ENCODE measurements at regions not wholly inside any gene's neighbourhood (a gene's known extent, or its start where the extent isn't known, plus 50 kb on each side); places are given as distances from the start of the nearest gene placed in this dataset.

DNA sequence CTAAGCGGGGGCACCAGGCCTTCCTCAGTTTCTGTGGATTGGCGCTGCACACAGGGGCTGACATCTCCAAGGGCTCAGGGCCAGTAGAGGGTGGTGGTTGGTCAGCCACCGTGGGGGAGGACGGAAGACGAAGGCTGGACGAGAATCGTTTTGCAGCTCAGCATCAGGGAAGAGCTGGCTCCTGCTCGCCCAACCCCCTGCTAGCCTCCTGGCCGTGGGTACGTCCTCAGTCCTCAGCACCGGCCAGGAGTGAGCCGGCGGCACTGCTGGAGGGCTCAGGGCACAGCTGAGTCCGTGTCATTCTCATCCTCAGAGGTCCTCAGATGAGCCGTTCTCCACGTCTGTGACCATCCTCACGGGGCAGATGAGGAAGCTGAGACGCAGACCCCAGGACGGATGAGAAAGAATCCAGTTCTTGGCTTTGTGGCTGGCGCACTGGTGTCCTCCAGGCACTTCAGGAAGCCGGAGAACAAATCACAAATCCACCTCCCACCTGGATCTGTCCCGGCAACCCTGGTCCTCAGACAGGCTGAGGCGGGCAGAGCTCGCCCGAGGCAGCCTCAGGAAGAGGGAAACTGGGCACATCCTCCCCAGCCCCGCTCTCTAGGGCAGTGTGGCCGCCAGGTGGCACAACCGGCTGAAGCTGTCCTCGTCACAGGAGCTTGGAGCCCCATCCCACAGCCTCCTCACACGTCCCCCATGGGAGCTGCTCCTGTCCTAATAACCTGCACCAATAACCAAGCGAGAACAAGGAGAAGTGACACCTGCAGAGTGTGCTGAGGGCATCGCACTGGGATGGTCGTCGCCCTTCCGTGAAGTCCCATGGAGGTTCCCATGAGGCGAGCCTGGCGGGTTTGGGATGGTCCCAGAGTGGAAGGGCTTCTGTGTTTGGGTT is 393.7 kb downstream of the BRD1 start:
- ChIA-PET CTCF (no interaction called here), POLR2A (no interaction called here)
- H3K27me3 ChIP-seq (ENCODE audit: control insufficient read depth, insufficient read depth, low read length): no peaks in the 10 kb centered on the region
- H3K36me3 ChIP-seq (ENCODE audit: control insufficient read depth, insufficient read depth, low read length): no peaks in the 10 kb centered on the region
- no peak for TF ChIP-seq CTCF (IDR thresholded peaks at IDR 0.05; ENCODE audit: insufficient read depth, low read depth, low read length)
- no peak for DNase-seq (ENCODE audit: low read depth)
- no peak overlapping the region for H3K4me3 ChIP-seq (ENCODE audit: low read depth, low read length)

- Histone ChIP-seq H3K36me3 (ENCODE audit: control insufficient read depth, insufficient read depth, low read length) (no peaks in the 10 kb centered on the region), H3K27me3 (ENCODE audit: control insufficient read depth, insufficient read depth, low read length) (no peaks in the 10 kb centered on the region), H3K4me3 (ENCODE audit: low read depth, low read length) (no peak overlapping the region)
- DNase-seq (ENCODE audit: low read depth): no peak
- ChIA-PET POLR2A (no interaction called here), CTCF (no interaction called here)
- TF ChIP-seq CTCF (IDR thresholded peaks at IDR 0.05; ENCODE audit: insufficient read depth, low read depth, low read length): no peak
Observed at GRCh38 chr22:49432897-49433443, 394.7 kb downstream of the BRD1 start.

DNA sequence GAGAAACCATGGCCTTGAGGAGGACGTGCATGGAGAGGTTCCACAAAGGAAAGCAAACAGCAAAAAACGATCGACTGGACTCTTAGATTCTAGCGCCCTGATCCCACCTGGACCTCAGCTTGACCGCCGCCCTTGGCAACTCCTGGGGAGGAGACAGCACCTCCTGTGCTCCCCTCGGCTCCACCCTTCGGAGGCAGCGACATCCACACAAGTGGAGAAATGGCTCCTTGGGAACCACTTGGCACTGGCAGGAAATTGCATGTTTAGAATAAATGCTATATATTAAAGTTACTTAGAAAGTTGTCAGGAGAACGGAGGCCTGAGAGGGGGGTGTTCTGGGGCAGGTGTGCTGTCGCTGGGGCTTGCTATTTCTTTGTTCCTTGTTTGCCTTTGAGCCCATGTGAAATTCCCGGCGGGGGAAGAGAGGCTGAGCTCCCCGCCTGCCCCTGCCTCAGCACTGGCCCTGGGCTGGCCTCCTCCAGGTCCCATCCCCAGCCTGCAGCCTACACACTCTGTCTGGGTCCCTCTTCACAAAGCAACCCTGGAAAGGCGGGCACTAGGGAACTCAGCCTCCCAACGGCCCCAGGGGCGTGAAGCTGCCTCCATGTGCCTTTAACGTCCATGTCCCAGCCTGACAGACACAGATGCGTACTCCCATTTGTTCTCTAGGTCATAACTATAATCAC is 395.3 kb downstream of the BRD1 start:
- ChIA-PET POLR2A (no interaction called here), CTCF (no interaction called here)
- H3K36me3 ChIP-seq (ENCODE audit: control insufficient read depth, insufficient read depth, low read length): no peaks in the 10 kb centered on the region
- DNase-seq (ENCODE audit: low read depth): no peak
- no peak overlapping the region for H3K4me3 ChIP-seq (ENCODE audit: low read depth, low read length)
- no peaks in the 10 kb centered on the region for H3K27me3 ChIP-seq (ENCODE audit: control insufficient read depth, insufficient read depth, low read length)
- TF ChIP-seq CTCF (IDR thresholded peaks at IDR 0.05; ENCODE audit: insufficient read depth, low read depth, low read length): no peak

DNA sequence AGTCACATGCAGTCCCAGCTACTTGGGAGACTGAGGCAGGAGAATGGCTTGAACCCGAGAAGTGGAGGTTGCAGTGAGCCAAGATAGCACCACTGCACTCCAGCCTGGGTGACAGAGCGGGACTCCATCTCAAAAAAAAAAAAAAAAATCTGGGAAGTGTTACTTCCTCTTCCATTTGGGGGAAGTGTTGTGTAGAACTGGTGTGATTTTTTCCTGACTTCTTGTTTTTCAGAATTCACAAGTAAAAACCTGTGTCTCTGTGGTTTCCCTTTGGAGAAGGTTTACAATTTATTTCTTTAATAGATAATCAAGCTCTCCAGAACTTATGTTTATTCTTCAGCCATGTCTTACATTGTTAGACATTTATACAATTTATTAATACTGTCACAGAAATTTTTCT is 396.1 kb downstream of the BRD1 start:
- Histone ChIP-seq H3K4me3 (ENCODE audit: low read depth, low read length) (no peak overlapping the region), H3K36me3 (ENCODE audit: control insufficient read depth, insufficient read depth, low read length) (no peaks in the 10 kb centered on the region), H3K27me3 (ENCODE audit: control insufficient read depth, insufficient read depth, low read length) (no peaks in the 10 kb centered on the region)
- POLR2A ChIA-PET: no interaction called here
- no peak for TF ChIP-seq CTCF (IDR thresholded peaks at IDR 0.05; ENCODE audit: insufficient read depth, low read depth, low read length)
- CTCF ChIA-PET: no interaction called here
- no peak for DNase-seq (ENCODE audit: low read depth)

DNA sequence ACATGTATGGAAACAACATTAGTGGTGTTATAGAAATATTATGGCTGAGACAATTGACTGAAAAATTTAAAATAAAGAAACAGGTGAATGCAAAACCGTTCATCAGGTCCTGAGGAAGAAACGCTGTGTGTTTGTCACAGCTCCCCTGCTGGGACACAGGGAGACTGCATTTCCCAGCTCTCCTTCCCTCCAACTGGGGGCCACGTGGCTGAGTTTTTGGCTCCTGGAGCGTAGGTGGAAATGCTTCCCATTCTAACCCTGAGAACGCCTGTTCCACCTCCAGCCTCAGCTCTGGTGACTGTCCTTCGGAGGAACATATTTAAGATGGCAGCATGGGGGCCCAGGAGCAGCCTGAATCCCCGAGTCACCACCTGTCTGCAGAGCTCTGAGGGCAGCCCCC is 398.6 kb downstream of the BRD1 start:
- CTCF ChIA-PET: no interaction called here
- no peak for DNase-seq (ENCODE audit: low read depth)
- H3K27me3 ChIP-seq (ENCODE audit: control insufficient read depth, insufficient read depth, low read length): no peaks in the 10 kb centered on the region
- no peak overlapping the region for H3K4me3 ChIP-seq (ENCODE audit: low read depth, low read length)
- POLR2A ChIA-PET: no interaction called here
- no peak for TF ChIP-seq CTCF (IDR thresholded peaks at IDR 0.05; ENCODE audit: insufficient read depth, low read depth, low read length)
- H3K36me3 ChIP-seq (ENCODE audit: control insufficient read depth, insufficient read depth, low read length): no peaks in the 10 kb centered on the region

Data from BJ (cell line).